ENCODE measurements at regions not wholly inside any gene's neighbourhood (a gene's known extent, or its start where the extent isn't known, plus 50 kb on each side); places are given as distances from the start of the nearest gene placed in this dataset.

- intact Hi-C loops (cut with DNase I; ENCODE audit: low total_unique reads), result no loop called here
- no peak for DNase-seq (ENCODE audit: low spot score in 2 of 2)
- H3K4me3 ChIP-seq (ENCODE audit: low read depth, poor library complexity, severe bottlenecking), result no peak overlapping the region
- TF ChIP-seq, protein P1, sequence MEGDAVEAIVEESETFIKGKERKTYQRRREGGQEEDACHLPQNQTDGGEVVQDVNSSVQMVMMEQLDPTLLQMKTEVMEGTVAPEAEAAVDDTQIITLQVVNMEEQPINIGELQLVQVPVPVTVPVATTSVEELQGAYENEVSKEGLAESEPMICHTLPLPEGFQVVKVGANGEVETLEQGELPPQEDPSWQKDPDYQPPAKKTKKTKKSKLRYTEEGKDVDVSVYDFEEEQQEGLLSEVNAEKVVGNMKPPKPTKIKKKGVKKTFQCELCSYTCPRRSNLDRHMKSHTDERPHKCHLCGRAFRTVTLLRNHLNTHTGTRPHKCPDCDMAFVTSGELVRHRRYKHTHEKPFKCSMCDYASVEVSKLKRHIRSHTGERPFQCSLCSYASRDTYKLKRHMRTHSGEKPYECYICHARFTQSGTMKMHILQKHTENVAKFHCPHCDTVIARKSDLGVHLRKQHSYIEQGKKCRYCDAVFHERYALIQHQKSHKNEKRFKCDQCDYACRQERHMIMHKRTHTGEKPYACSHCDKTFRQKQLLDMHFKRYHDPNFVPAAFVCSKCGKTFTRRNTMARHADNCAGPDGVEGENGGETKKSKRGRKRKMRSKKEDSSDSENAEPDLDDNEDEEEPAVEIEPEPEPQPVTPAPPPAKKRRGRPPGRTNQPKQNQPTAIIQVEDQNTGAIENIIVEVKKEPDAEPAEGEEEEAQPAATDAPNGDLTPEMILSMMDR (IDR thresholded peaks at IDR 0.05), result no peak
- 84 to 86% methylated on average over 3 of the region's 3 CpGs for WGBS, 2 donors
Measured at GRCh38 chr14:86003998-86004397, 474.1 kb downstream of the FLRT2 start.

GRCh38 chr14:85996551-85996950, 466.6 kb downstream of the FLRT2 start:
- no peak overlapping the region for H3K4me3 ChIP-seq (ENCODE audit: low read depth, poor library complexity, severe bottlenecking)
- DNase-seq (ENCODE audit: low spot score in 2 of 2), result no peak
- intact Hi-C loops (cut with DNase I; ENCODE audit: low total_unique reads), result no loop called here
- no peak for TF ChIP-seq POLR2A (IDR thresholded peaks at IDR 0.05)
- TF ChIP-seq, protein P1 (IDR thresholded peaks at IDR 0.05), result no peak

DNA sequence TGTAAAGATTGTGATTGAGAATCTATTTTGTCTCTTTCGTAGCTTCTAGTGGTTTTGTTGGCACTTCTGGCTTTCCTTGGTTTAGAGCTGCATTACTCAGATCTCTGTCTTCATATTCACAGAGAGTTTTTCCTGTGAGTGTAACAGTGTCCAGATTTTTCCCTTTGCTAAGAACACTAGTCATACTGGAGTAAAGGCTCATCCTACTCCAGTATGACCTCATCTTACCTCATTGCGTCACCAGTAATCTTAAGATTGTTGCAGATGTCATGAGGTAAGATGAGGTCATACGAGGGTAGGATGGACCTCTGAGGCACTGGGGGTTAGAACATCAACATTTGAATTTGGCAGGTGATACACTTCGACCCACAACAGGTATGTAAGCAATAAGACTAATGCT, 461.2 kb downstream of the FLRT2 start:
- intact Hi-C loops (cut with DNase I; ENCODE audit: low total_unique reads), result no loop called here
- WGBS, 2 donors, result 85 to 92% methylated on average over 4 of the region's 4 CpGs
- no peak overlapping the region for H3K4me3 ChIP-seq (ENCODE audit: low read depth, poor library complexity, severe bottlenecking)
- DNase-seq (ENCODE audit: low spot score in 2 of 2), result no peak
- no peak for TF ChIP-seq POLR2A (IDR thresholded peaks at IDR 0.05)
- TF ChIP-seq, protein P1 (IDR thresholded peaks at IDR 0.05), result no peak

DNA sequence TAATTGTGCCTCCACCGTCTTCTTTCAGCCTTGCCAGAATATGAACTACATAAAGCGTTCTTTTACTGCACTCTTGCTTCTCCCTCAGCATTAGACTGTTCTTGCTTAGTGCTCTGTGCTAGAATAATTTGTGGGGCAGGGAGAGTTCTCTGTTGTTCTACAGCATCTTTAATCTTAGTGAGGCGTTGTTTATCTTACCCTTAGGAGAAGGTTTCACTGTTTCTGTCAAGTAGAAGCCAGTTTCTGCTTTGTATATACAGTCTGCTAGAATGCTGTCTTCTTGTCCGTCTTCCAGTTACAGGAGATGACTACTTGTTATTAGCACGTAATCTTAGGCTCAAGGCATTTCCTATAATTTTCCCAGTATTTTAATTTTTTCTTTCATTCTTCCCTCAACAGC, 458.0 kb downstream of the FLRT2 start:
- TF ChIP-seq, protein P1 (IDR thresholded peaks at IDR 0.05), result no peak
- no peak for TF ChIP-seq POLR2A (IDR thresholded peaks at IDR 0.05)
- no peak overlapping the region for H3K4me3 ChIP-seq (ENCODE audit: low read depth, poor library complexity, severe bottlenecking)
- DNase-seq (ENCODE audit: low spot score in 2 of 2), result no peak
- intact Hi-C loops (cut with DNase I; ENCODE audit: low total_unique reads), result no loop called here
- WGBS, 2 donors, result 72 to 83% methylated on average over 5 of the region's 5 CpGs

DNA sequence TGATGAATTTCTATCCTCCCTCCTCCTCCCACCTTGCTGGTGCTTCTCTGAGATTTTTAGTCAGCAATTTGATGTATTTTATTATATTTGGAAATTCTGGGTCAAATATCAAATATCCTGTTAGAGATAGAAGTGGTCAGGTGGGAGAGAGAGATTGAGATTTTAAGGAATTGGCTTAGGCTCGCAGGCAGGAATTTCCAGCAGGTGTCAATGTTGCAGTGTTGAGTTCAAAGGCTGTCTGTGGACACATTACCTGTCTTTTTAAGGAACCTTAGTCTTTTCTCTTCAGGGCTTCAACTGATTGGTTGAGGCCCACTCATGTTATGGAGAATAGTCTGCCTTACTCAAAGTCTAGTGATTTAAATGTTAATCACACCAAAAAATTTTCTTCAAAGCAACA, 457.3 kb downstream of the FLRT2 start:
- DNase-seq (ENCODE audit: low spot score in 2 of 2), result no peak
- 86% methylated on average over 1 of the region's 1 CpG for WGBS, 2 donors
- intact Hi-C loops (cut with DNase I; ENCODE audit: low total_unique reads), result no loop called here
- TF ChIP-seq POLR2A (IDR thresholded peaks at IDR 0.05), result no peak
- TF ChIP-seq, protein P1 (IDR thresholded peaks at IDR 0.05), result no peak
- no peak overlapping the region for H3K4me3 ChIP-seq (ENCODE audit: low read depth, poor library complexity, severe bottlenecking)

DNA sequence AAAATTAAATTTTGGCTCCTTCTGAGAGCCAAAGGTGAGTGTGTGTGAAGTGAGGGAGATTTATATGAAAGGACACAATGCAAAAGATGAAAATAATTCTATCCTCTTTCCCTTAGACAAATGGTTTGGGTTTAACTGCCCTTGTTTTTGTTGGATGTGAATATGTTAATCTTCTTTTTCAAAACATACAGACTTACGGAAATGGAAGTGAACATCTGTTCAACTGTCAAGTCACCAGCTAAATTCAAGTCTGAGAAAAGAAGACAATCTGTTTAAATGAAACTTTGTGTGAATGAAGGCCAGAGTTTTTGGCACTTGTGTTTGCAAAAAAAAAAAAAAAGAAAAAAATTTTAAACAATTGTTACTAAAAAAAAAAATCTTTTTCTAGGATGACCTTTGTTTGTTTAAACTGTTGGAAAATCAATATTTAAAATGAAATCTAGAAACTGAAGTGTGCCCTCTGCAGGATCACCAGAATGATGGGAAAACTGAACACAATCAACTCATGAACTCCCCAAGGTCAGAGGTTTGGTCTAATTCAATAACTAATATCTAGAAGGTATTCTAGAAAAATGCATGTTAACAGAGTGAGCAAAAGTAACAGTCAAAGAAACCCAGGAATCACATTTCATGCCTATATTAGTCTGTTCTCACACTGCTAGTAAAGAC, 448.8 kb downstream of the FLRT2 start:
- DNase-seq (ENCODE audit: low spot score in 2 of 2), result no peak
- intact Hi-C loops (cut with DNase I; ENCODE audit: low total_unique reads), result no loop called here
- TF ChIP-seq, protein P1 (IDR thresholded peaks at IDR 0.05), result no peak
- TF ChIP-seq POLR2A (IDR thresholded peaks at IDR 0.05), result no peak
- WGBS, 2 donors, result 68 to 79% methylated on average over 1 of the region's 1 CpG
- H3K4me3 ChIP-seq (ENCODE audit: low read depth, poor library complexity, severe bottlenecking), result no peak overlapping the region
